H1 (cell line): ENCODE measurements at regions not wholly inside any gene's neighbourhood (a gene's known extent, or its start where the extent isn't known, plus 50 kb on each side); places are given as distances from the start of the nearest gene placed in this dataset.

Experiments used
- BCL11A ChIP-seq, 2 experiments: IDR thresholded peaks; one replicate each; pipeline ENCODE4 v1.6.1; 2011; ENCODE audit warnings: low read depth in 2 of 2, low read length in 2 of 2, mild to moderate bottlenecking in 2 of 2
- CBX5 ChIP-seq: fragments of 300-800, 300-1000 bp; sonication (generic); IDR thresholded peaks from 2 replicates; pipeline ENCODE4 v1.7.1; 2016; ENCODE audit warnings: antibody characterized with exemption, low read length, low read depth
- CBX8 ChIP-seq: fragments of 300-800, 300-1000 bp; sonication (generic); IDR thresholded peaks from 2 replicates; pipeline ENCODE4 v1.7.1; 2016; ENCODE audit warnings: low read depth, low read length, borderline replicate concordance
- CHD1 ChIP-seq: IDR thresholded peaks from 2 replicates; pipeline ENCODE4 v1.6.1; 2012; ENCODE audit warnings: low read depth, low read length, improper control_type of control experiment
- POU5F1 ChIP-seq: IDR thresholded peaks from 2 replicates; pipeline ENCODE4 v1.6.1; 2011; ENCODE audit warnings: low read depth, mild to moderate bottlenecking, low read length, moderate library complexity
- RFX5 ChIP-seq: IDR thresholded peaks from 2 replicates; pipeline ENCODE4 v1.6.1; 2011; ENCODE audit warnings: low read depth, low read length, improper control_type of control experiment, borderline replicate concordance
- SAP30 ChIP-seq: fragments of 300-600 bp; sonication (generic); IDR thresholded peaks from 2 replicates; pipeline ENCODE4 v1.7.1; 2012; ENCODE audit warnings: low read length, moderate library complexity, mild to moderate bottlenecking, inconsistent platforms; ENCODE audit not compliant: insufficient read depth, insufficient replicate concordance
- SIN3A ChIP-seq, 2 experiments: IDR thresholded peaks in 1 of 2; conservative IDR thresholded peaks in 1 of 2; 2 replicates each; pipeline ENCODE4 v1.6.1; 2011 to 2012; ENCODE audit warnings: low read length in 2 of 2, improper control_type of control experiment in 1 of 2, low read depth in 1 of 2, mild to moderate bottlenecking in 1 of 2
- SP1 ChIP-seq: IDR thresholded peaks from 2 replicates; pipeline ENCODE4 v1.6.1; 2011; ENCODE audit warnings: low read depth, low read length
- SP2 ChIP-seq: IDR thresholded peaks from 2 replicates; pipeline ENCODE4 v1.6.1; 2012; ENCODE audit warnings: mild to moderate bottlenecking, low read length, inconsistent platforms
- TEAD4 ChIP-seq: IDR thresholded peaks from 2 replicates; pipeline ENCODE4 v1.6.1; 2012; ENCODE audit warnings: low read depth, low read length, inconsistent platforms, mixed read lengths
- YY1 ChIP-seq: IDR thresholded peaks from 2 replicates; pipeline ENCODE4 v1.6.1; 2011; ENCODE audit warnings: low read depth, mild to moderate bottlenecking, low read length
- TF ChIP-seq, protein P1 (sequence below): fragments of 300-600 bp; sonication (generic); IDR thresholded peaks from 2 replicates; pipeline ENCODE4 v1.7.1; 2012; ENCODE audit warnings: low read length, moderate library complexity, mild to moderate bottlenecking, inconsistent platforms; ENCODE audit not compliant: insufficient replicate concordance

DNA sequence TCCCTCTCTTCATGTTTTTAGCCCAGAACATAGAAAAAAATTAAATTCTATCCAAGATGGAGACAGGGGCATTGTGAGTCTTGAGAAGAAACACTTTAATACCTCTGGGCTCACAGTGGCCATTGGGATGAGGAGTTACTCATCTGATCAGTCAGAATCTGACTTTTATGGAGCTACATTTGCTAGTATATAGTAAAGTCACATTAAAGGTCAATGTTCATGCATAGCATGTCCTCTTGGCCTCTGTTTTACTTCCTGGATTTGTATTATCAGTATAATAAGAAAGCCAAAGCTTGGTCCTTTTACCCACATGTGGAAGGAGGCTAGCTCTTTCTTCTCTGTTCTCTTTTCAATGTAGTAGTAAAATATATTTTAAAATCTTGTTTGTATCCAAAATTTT is 93.6 kb upstream of the CNOT2 start (continued):
- TF ChIP-seq, protein P1, sequence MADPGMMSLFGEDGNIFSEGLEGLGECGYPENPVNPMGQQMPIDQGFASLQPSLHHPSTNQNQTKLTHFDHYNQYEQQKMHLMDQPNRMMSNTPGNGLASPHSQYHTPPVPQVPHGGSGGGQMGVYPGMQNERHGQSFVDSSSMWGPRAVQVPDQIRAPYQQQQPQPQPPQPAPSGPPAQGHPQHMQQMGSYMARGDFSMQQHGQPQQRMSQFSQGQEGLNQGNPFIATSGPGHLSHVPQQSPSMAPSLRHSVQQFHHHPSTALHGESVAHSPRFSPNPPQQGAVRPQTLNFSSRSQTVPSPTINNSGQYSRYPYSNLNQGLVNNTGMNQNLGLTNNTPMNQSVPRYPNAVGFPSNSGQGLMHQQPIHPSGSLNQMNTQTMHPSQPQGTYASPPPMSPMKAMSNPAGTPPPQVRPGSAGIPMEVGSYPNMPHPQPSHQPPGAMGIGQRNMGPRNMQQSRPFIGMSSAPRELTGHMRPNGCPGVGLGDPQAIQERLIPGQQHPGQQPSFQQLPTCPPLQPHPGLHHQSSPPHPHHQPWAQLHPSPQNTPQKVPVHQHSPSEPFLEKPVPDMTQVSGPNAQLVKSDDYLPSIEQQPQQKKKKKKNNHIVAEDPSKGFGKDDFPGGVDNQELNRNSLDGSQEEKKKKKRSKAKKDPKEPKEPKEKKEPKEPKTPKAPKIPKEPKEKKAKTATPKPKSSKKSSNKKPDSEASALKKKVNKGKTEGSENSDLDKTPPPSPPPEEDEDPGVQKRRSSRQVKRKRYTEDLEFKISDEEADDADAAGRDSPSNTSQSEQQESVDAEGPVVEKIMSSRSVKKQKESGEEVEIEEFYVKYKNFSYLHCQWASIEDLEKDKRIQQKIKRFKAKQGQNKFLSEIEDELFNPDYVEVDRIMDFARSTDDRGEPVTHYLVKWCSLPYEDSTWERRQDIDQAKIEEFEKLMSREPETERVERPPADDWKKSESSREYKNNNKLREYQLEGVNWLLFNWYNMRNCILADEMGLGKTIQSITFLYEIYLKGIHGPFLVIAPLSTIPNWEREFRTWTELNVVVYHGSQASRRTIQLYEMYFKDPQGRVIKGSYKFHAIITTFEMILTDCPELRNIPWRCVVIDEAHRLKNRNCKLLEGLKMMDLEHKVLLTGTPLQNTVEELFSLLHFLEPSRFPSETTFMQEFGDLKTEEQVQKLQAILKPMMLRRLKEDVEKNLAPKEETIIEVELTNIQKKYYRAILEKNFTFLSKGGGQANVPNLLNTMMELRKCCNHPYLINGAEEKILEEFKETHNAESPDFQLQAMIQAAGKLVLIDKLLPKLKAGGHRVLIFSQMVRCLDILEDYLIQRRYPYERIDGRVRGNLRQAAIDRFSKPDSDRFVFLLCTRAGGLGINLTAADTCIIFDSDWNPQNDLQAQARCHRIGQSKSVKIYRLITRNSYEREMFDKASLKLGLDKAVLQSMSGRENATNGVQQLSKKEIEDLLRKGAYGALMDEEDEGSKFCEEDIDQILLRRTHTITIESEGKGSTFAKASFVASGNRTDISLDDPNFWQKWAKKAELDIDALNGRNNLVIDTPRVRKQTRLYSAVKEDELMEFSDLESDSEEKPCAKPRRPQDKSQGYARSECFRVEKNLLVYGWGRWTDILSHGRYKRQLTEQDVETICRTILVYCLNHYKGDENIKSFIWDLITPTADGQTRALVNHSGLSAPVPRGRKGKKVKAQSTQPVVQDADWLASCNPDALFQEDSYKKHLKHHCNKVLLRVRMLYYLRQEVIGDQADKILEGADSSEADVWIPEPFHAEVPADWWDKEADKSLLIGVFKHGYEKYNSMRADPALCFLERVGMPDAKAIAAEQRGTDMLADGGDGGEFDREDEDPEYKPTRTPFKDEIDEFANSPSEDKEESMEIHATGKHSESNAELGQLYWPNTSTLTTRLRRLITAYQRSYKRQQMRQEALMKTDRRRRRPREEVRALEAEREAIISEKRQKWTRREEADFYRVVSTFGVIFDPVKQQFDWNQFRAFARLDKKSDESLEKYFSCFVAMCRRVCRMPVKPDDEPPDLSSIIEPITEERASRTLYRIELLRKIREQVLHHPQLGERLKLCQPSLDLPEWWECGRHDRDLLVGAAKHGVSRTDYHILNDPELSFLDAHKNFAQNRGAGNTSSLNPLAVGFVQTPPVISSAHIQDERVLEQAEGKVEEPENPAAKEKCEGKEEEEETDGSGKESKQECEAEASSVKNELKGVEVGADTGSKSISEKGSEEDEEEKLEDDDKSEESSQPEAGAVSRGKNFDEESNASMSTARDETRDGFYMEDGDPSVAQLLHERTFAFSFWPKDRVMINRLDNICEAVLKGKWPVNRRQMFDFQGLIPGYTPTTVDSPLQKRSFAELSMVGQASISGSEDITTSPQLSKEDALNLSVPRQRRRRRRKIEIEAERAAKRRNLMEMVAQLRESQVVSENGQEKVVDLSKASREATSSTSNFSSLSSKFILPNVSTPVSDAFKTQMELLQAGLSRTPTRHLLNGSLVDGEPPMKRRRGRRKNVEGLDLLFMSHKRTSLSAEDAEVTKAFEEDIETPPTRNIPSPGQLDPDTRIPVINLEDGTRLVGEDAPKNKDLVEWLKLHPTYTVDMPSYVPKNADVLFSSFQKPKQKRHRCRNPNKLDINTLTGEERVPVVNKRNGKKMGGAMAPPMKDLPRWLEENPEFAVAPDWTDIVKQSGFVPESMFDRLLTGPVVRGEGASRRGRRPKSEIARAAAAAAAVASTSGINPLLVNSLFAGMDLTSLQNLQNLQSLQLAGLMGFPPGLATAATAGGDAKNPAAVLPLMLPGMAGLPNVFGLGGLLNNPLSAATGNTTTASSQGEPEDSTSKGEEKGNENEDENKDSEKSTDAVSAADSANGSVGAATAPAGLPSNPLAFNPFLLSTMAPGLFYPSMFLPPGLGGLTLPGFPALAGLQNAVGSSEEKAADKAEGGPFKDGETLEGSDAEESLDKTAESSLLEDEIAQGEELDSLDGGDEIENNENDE = no peak
- TF ChIP-seq SIN3A (conservative IDR thresholded peaks at IDR 0.05 in 1 of 2, IDR thresholded peaks at IDR 0.05 in 1 of 2; ENCODE audit: low read depth in 1 of 2, low read length in 2 of 2) = no peak
- TF ChIP-seq POU5F1 = no peak
- TF ChIP-seq BCL11A (IDR thresholded peaks at IDR 0.05; ENCODE audit: low read depth in 2 of 2, low read length in 2 of 2) = no peak
- TF ChIP-seq SP2 = no peak
- no peak for TF ChIP-seq SP1
- TF ChIP-seq CBX8 = no peak
- TF ChIP-seq TEAD4 = no peak
- TF ChIP-seq CHD1 = no peak
- no peak for TF ChIP-seq CBX5
- TF ChIP-seq RFX5 = no peak
- TF ChIP-seq SAP30 = no peak
- no peak for TF ChIP-seq YY1
